GM12878 (cell line): ENCODE measurements at regions not wholly inside any gene's neighbourhood (a gene's known extent, or its start where the extent isn't known, plus 50 kb on each side); places are given as distances from the start of the nearest gene placed in this dataset.

ENCODE experiments used
- MEF2B ChIP-seq: fragments of 450-650 bp; IDR thresholded peaks from 2 replicates; pipeline ENCODE4 v1.6.1; 2018; ENCODE audit warnings: mild to moderate bottlenecking, moderate library complexity; ENCODE audit not compliant: partially characterized antibody, poor library complexity, severe bottlenecking
- POLR2A ChIP-seq: IDR thresholded peaks from 2 replicates; pipeline ENCODE4 v1.6.1; 2011; ENCODE audit warnings: low read depth, mild to moderate bottlenecking, low read length

- TF ChIP-seq POLR2A (no peak), MEF2B (no peak)
Measured at GRCh38 chr5:162995568-162995967, 441.8 kb upstream of the CCNG1 start.
